ENCODE measurements at regions not wholly inside any gene's neighbourhood (a gene's known extent, or its start where the extent isn't known, plus 50 kb on each side); places are given as distances from the start of the nearest gene placed in this dataset.

DNA sequence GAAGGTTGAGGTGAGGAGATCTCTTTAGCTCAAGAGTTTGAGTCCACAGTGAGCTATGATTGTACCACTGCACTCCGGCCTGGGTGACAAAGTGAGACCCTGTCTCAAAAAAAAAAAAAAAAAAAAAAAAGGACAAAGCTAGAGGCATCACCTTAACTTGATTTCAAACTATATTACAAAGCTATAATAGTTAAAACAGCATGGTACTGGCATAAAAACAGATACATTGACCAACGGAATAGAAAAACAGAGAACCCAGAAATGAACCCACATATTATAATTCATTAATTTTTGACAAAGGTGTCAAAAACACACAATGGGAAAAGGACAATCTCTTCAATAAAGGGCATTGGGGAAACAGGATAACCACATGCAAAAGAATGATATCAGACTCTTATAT lies 50.8 kb upstream of the MBOAT1 start:
- TF ChIP-seq CTCF (IDR thresholded peaks at IDR 0.05; ENCODE audit: borderline replicate concordance, extremely low read depth, low read length, poor library complexity, severe bottlenecking) (no peak), EZH2 (IDR thresholded peaks at IDR 0.05; ENCODE audit: borderline replicate concordance, low read depth, low read length, severe bottlenecking) (no peak)

All from DND-41 (cell line).